ENCODE measurements at regions not wholly inside any gene's neighbourhood (a gene's known extent, or its start where the extent isn't known, plus 50 kb on each side); places are given as distances from the start of the nearest gene placed in this dataset.
"Not testable (repeated sequence)": the region's sequence is repeated elsewhere in the genome, so short reads cannot be mapped to it uniquely, and the experiment has no call there.

DNA sequence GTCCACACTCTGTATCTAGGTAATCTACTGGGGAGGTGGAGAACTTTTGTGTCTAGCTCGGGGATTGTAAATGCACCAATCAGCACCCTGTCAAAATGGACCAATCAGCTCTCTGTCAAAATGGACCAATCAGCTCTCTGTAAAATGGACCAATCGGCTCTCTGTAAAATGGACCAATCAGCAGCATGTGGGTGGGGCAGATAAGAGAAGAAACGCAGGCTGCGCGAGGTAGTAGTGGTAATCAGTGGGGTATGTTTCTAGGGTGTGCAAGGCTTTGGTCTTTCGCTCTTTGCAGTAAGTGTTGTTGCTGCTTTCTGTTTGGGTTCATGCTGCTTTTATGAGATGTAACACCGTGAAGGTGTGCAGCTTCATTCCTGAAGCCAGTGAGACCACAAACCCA lies 98.0 kb upstream of the IGF1R start:
- TF ChIP-seq, protein P1, sequence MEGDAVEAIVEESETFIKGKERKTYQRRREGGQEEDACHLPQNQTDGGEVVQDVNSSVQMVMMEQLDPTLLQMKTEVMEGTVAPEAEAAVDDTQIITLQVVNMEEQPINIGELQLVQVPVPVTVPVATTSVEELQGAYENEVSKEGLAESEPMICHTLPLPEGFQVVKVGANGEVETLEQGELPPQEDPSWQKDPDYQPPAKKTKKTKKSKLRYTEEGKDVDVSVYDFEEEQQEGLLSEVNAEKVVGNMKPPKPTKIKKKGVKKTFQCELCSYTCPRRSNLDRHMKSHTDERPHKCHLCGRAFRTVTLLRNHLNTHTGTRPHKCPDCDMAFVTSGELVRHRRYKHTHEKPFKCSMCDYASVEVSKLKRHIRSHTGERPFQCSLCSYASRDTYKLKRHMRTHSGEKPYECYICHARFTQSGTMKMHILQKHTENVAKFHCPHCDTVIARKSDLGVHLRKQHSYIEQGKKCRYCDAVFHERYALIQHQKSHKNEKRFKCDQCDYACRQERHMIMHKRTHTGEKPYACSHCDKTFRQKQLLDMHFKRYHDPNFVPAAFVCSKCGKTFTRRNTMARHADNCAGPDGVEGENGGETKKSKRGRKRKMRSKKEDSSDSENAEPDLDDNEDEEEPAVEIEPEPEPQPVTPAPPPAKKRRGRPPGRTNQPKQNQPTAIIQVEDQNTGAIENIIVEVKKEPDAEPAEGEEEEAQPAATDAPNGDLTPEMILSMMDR (IDR thresholded peaks at IDR 0.05), result not testable (repeated sequence)
- not testable (repeated sequence) for TF ChIP-seq POLR2A (IDR thresholded peaks at IDR 0.05)
